Prostate gland (tissue), 2 donors: ENCODE measurements at regions not wholly inside any gene's neighbourhood (a gene's known extent, or its start where the extent isn't known, plus 50 kb on each side); places are given as distances from the start of the nearest gene placed in this dataset.

ENCODE experiments used
- DNase-seq: peaks from one replicate; pipeline ENCODE4 v3.0.0-alpha.2; 2019; ENCODE audit warnings: low spot score
- H3K27ac ChIP-seq, 2 donors: fragments of 200-600 bp; sonication (generic); 2 replicates each; pipeline ENCODE4 v1.5.1; 2017 to 2019
- H3K27me3 ChIP-seq: fragments of 200-600 bp; sonication (generic); replicated peaks from 2 replicates; pipeline ENCODE4 v1.5.1; 2019; ENCODE audit not compliant: insufficient read depth
- H3K36me3 ChIP-seq, 2 donors: fragments of 200-600 bp; sonication (generic); 1 replicate in 1 of 2; 2 replicates in 1 of 2; pipeline versions ENCODE4 v1.5.1 to v1.8.1; 2017 to 2019
- H3K4me1 ChIP-seq: fragments of 200-600 bp; sonication (generic); replicated peaks from 2 replicates; pipeline ENCODE4 v1.5.1; 2019
- H3K4me3 ChIP-seq, 2 donors: fragments of 200-600 bp; sonication (generic); 2 replicates each; pipeline ENCODE4 v1.5.1; 2017 to 2019
- H3K9me3 ChIP-seq: fragments of 200-600 bp; sonication (generic); 2 replicates; pipeline ENCODE4 v1.5.1; 2017
- CTCF ChIP-seq, 4 experiments: fragments of 200-600 bp in 2 of 4; fragments of 450-650 bp in 2 of 4; sonication (generic) in 2 of 4; IDR thresholded peaks; 1 replicate in 3 of 4; 2 replicates in 1 of 4; pipeline ENCODE4 v1.5.1; 2016 to 2019; ENCODE audit warnings: antibody characterized with exemption in 4 of 4, mild to moderate bottlenecking in 2 of 4, moderate library complexity in 2 of 4
- POLR2A ChIP-seq: fragments of 450-650 bp; IDR thresholded peaks from one replicate; pipeline ENCODE4 v1.6.1; 2016; ENCODE audit warnings: antibody characterized with exemption, mild to moderate bottlenecking
- POLR2AphosphoS5 ChIP-seq: sonication (generic); formaldehyde crosslinking; IDR thresholded peaks from one replicate; pipeline ENCODE4 v1.6.1; 2017; ENCODE audit warnings: antibody characterized with exemption
- WGBS: methylation state at CpG from one replicate; pipeline ENCODE4 v1.1.5; 2018; 5-methylcytosine and 5-hydroxymethylcytosine counted together
- intact Hi-C: fragments of 100-400 bp; cut with DNase I; formaldehyde crosslinking; loops from one replicate; pipeline ENCODE4 v1.14.2; 2022

- Histone ChIP-seq H3K9me3 (no peaks in the 10 kb centered on the region), H3K4me1 (peaks cover 6% of the 10 kb centered on the region), H3K27ac (no peak overlapping the region), H3K27me3 (no peaks in the 10 kb centered on the region), H3K4me3 (no peak overlapping the region), H3K36me3 (no peaks in the 10 kb centered on the region)
- intact Hi-C loops, result no loop called here
- no peak for DNase-seq
- whole genome bisulfite sequencing, result 92% methylated on average over 4 of the region's 4 CpGs
- TF ChIP-seq POLR2A, result no peak
- no peak for TF ChIP-seq CTCF (IDR thresholded peaks at IDR 0.05)
- TF ChIP-seq POLR2AphosphoS5, result no peak
Observed at GRCh38 chr2:181772334-181772733, 92.0 kb upstream of the NEUROD1 start.

- Histone ChIP-seq H3K4me3 (no peak overlapping the region), H3K9me3 (no peaks in the 10 kb centered on the region), H3K27ac (no peak overlapping the region), H3K4me1 (peaks cover 6% of the 10 kb centered on the region), H3K27me3 (no peaks in the 10 kb centered on the region), H3K36me3 (no peaks in the 10 kb centered on the region)
- no peak for TF ChIP-seq POLR2AphosphoS5
- DNase-seq, result no peak
- WGBS, result 94% methylated on average over 1 of the region's 1 CpG
- intact Hi-C loops, result no loop called here
Observed at GRCh38 chr2:181772777-181773176, 92.5 kb upstream of the NEUROD1 start.

GRCh38 chr2:181774685-181775084 is 94.4 kb upstream of the NEUROD1 start:
- intact Hi-C loops, result no loop called here
- no peak for DNase-seq
- Histone ChIP-seq H3K27me3 (no peaks in the 10 kb centered on the region), H3K36me3 (no peaks in the 10 kb centered on the region), H3K9me3 (no peaks in the 10 kb centered on the region), H3K4me3 (no peak overlapping the region), H3K4me1 (peaks cover 6% of the 10 kb centered on the region), H3K27ac (no peak overlapping the region)
- TF ChIP-seq POLR2A (no peak), POLR2AphosphoS5 (no peak)
- 92% methylated on average over 4 of the region's 4 CpGs for WGBS

- TF ChIP-seq POLR2AphosphoS5 (no peak), POLR2A (no peak), CTCF (IDR thresholded peaks at IDR 0.05) (no peak)
- H3K9me3 ChIP-seq, result no peaks in the 10 kb centered on the region
- no peak overlapping the region for H3K4me3 ChIP-seq
- 75% methylated on average over 3 of the region's 3 CpGs for WGBS
- intact Hi-C loops, result no loop called here
- no peak for DNase-seq
- H3K36me3 ChIP-seq, result no peaks in the 10 kb centered on the region
- H3K27ac ChIP-seq, result no peak overlapping the region
- no peaks in the 10 kb centered on the region for H3K27me3 ChIP-seq
- peaks cover 2% of the 10 kb centered on the region for H3K4me1 ChIP-seq
Observed at GRCh38 chr2:181776336-181776735, 96.0 kb upstream of the NEUROD1 start.

- no peaks in the 10 kb centered on the region for H3K4me1 ChIP-seq
- H3K9me3 ChIP-seq, result no peaks in the 10 kb centered on the region
- no peak for DNase-seq
- WGBS, result 73% methylated on average over 3 of the region's 3 CpGs
- no peak overlapping the region for H3K4me3 ChIP-seq
- H3K36me3 ChIP-seq, result no peaks in the 10 kb centered on the region
- TF ChIP-seq POLR2A (no peak), CTCF (IDR thresholded peaks at IDR 0.05) (no peak), POLR2AphosphoS5 (no peak)
- no peaks in the 10 kb centered on the region for H3K27me3 ChIP-seq
- intact Hi-C loops, result no loop called here
- no peak overlapping the region for H3K27ac ChIP-seq
Observed at GRCh38 chr2:181777734-181778133, 97.4 kb upstream of the NEUROD1 start.

- Histone ChIP-seq H3K36me3 (no peaks in the 10 kb centered on the region), H3K27me3 (no peaks in the 10 kb centered on the region), H3K27ac (no peak overlapping the region), H3K4me3 (no peak overlapping the region), H3K9me3 (no peaks in the 10 kb centered on the region), H3K4me1 (no peaks in the 10 kb centered on the region)
- intact Hi-C loops, result no loop called here
- no peak for DNase-seq
- WGBS, result 46% methylated on average over 2 of the region's 2 CpGs
- TF ChIP-seq CTCF (IDR thresholded peaks at IDR 0.05), result no peak
- TF ChIP-seq POLR2AphosphoS5, result no peak
- no peak for TF ChIP-seq POLR2A
Observed at GRCh38 chr2:181778621-181779201, 98.4 kb upstream of the NEUROD1 start.
